Activated CD4-positive, alpha-beta T cell treated with anti-CD3 and anti-CD28 coated beads for 36 hours (primary cell): ENCODE measurements at regions not wholly inside any gene's neighbourhood (a gene's known extent, or its start where the extent isn't known, plus 50 kb on each side); places are given as distances from the start of the nearest gene placed in this dataset.

Experiments
- ATAC-seq: fragments of 200-7000 bp; cut with Tn5 transposase; one replicate; pipeline ENCODE4 v1.10.0; 2021; ENCODE audit warnings: mild to moderate bottlenecking, moderate library complexity
- CTCF ChIA-PET: fragments of 350-600 bp; sonication (Branson Sonifier 250); formaldehyde crosslinking; loops from one replicate; lab custom pipeline; 2021; ENCODE audit warnings: antibody characterized with exemption; lab: Charles Lee
- POLR2A ChIA-PET: fragments of 350-600 bp; sonication (Branson Sonifier 250); formaldehyde crosslinking; loops from one replicate; lab custom pipeline; 2021; ENCODE audit warnings: antibody characterized with exemption, inconsistent platforms; lab: Charles Lee
- DNase-seq: peaks from one replicate; pipeline ENCODE4 v3.0.0-alpha.2; 2020
- H3K27ac Mint-ChIP-seq: one replicate; pipeline ENCODE4 v1.8.0; 2021; ENCODE audit warnings: mixed read lengths
- H3K27me3 Mint-ChIP-seq: one replicate; pipeline ENCODE4 v1.8.0; 2021; ENCODE audit warnings: mixed read lengths
- H3K36me3 Mint-ChIP-seq: one replicate; pipeline ENCODE4 v1.8.0; 2021; ENCODE audit warnings: low read depth, mixed read lengths
- H3K4me1 Mint-ChIP-seq: one replicate; pipeline ENCODE4 v1.8.0; 2021; ENCODE audit warnings: mixed read lengths
- H3K4me3 Mint-ChIP-seq: one replicate; pipeline ENCODE4 v1.8.0; 2021; ENCODE audit warnings: mild to moderate bottlenecking, moderate library complexity, mixed read lengths
- H3K9me3 Mint-ChIP-seq: one replicate; pipeline ENCODE4 v1.8.0; 2021; ENCODE audit warnings: low read depth, mixed read lengths
- intact Hi-C, 2 experiments: fragments of 100-400 bp; cut with DNase I in 1 of 2; cut with micrococcal nuclease in 1 of 2; formaldehyde crosslinking; loops; one replicate each; pipeline versions ENCODE4 v1.14.2 to v1.15.1; 2022 to 2024; cut with DNase I, micrococcal nuclease

GRCh38 chr1:185375583-185375982 lies 58.5 kb upstream of the IVNS1ABP start:
- ATAC-seq (no peak), DNase-seq (no peak)
- Mint-ChIP-seq H3K27ac (no peak overlapping the region), H3K4me1 (peaks cover 13% of the 10 kb centered on the region), H3K36me3 (no peaks in the 10 kb centered on the region), H3K4me3 (no peak overlapping the region), H3K27me3 (no peaks in the 10 kb centered on the region), H3K9me3 (no peaks in the 10 kb centered on the region)
- ChIA-PET POLR2A (no interaction called here), CTCF (no interaction called here)
- intact Hi-C loops: no loop called here

DNA sequence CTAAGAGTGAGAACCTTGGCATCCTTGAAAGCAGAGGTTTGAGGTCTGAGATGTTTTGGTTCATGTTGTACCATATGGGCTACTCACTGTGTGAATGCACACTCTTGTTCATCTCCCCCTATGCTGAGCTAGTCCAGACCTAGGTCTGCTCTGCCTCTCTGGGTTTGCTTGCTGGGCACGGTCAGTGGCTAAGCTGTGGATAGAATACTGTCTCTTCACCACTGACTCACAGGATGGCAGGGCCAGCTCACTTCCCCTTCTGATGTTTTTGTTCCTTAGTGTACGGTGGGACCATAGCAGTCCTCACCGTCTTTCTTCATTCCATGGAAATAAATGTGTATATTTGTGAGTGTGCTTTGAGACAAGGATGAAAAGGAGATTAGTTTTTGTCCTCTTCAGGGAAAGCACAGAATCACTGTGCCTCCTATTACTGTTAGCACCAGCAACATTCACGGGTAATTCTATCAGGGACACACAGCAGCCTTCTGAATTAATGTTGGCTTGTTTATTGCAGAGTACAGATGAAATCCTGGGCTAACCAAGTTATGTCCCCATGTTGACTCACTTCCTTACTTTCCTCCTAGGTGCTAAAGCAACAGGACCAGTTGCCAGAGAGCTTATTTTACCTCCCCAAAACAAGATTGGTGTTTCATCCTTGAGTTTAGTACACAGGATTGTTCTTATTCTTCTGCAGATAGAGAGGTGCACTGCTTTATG lies 56.9 kb upstream of the IVNS1ABP start:
- Mint-ChIP-seq H3K4me1 (peaks cover 13% of the 10 kb centered on the region), H3K9me3 (no peaks in the 10 kb centered on the region), H3K27me3 (no peaks in the 10 kb centered on the region), H3K27ac (peak overlapping the region; percentile 4), H3K36me3 (no peaks in the 10 kb centered on the region), H3K4me3 (no peak overlapping the region)
- CTCF ChIA-PET: no interaction called here
- ATAC-seq: peak; percentile 53
- DNase-seq: no peak
- intact Hi-C loops: no loop called here
- POLR2A ChIA-PET: no interaction called here

- H3K27me3 Mint-ChIP-seq: no peaks in the 10 kb centered on the region
- intact Hi-C loops: no loop called here
- ChIA-PET CTCF (no interaction called here), POLR2A (no interaction called here)
- H3K4me1 Mint-ChIP-seq: peaks cover 13% of the 10 kb centered on the region
- H3K4me3 Mint-ChIP-seq: no peak overlapping the region
- DNase-seq: no peak
- H3K36me3 Mint-ChIP-seq: no peaks in the 10 kb centered on the region
- no peak for ATAC-seq
- no peaks in the 10 kb centered on the region for H3K9me3 Mint-ChIP-seq
- H3K27ac Mint-ChIP-seq: no peak overlapping the region
These were observed 52.7 kb upstream of the IVNS1ABP start for GRCh38 chr1:185369786-185370185.

DNA sequence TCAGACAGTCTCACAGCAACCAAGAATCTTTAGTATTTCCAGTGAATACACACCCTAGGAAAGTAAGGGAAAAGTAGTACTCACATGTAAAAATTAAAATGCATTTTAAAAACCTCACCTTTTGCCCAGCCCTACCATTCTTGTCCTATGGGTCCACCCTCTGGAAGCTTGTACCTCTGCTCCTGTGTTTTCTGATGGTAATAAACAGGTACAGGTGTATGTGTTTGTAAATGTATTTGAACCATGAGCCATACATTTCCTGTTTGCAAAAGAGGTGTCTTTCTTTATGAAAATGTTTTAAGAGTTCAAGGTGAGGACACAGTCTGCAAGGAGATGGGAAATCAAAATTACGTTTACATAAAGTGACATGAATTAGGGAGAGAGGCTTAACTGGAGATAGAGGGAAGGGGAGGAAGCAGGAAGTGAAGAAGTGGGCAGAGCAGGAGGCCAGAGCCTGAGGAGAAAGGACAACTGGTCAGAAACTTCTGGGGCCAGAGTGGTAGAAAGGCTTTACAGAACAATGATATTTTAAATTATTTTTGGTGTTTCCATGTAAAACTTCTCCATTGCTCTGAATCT lies 52.0 kb upstream of the IVNS1ABP start:
- no peaks in the 10 kb centered on the region for H3K36me3 Mint-ChIP-seq
- CTCF ChIA-PET: interaction anchor here (0.6 kb wide), 1 partner anchor 1038 kb away, joined by 3 read pairs; no protein-coding TSS in a partner anchor
- H3K4me1 Mint-ChIP-seq: peaks cover 8% of the 10 kb centered on the region
- H3K4me3 Mint-ChIP-seq: no peak overlapping the region
- ATAC-seq (no peak), DNase-seq (no peak)
- intact Hi-C loops: no loop called here
- no peak overlapping the region for H3K27ac Mint-ChIP-seq
- H3K27me3 Mint-ChIP-seq: no peaks in the 10 kb centered on the region
- POLR2A ChIA-PET: no interaction called here
- H3K9me3 Mint-ChIP-seq: no peaks in the 10 kb centered on the region

GRCh38 chr1:185368313-185368855 lies 51.3 kb upstream of the IVNS1ABP start:
- no peak for ATAC-seq
- H3K9me3 Mint-ChIP-seq: no peaks in the 10 kb centered on the region
- ChIA-PET CTCF (interaction anchor here (0.6 kb wide), 1 partner anchor 1039 kb away, joined by 3 read pairs; no protein-coding TSS in a partner anchor), POLR2A (no interaction called here)
- no peak overlapping the region for H3K27ac Mint-ChIP-seq
- no peak overlapping the region for H3K4me3 Mint-ChIP-seq
- no peaks in the 10 kb centered on the region for H3K27me3 Mint-ChIP-seq
- peaks cover 4% of the 10 kb centered on the region for H3K4me1 Mint-ChIP-seq
- no peaks in the 10 kb centered on the region for H3K36me3 Mint-ChIP-seq
- intact Hi-C loops: no loop called here
- no peak for DNase-seq

GRCh38 chr1:185367218-185367617 lies 50.2 kb upstream of the IVNS1ABP start:
- H3K4me3 Mint-ChIP-seq: no peak overlapping the region
- H3K9me3 Mint-ChIP-seq: no peaks in the 10 kb centered on the region
- intact Hi-C loops: no loop called here
- no peaks in the 10 kb centered on the region for H3K4me1 Mint-ChIP-seq
- H3K36me3 Mint-ChIP-seq: no peaks in the 10 kb centered on the region
- no peak for DNase-seq
- H3K27ac Mint-ChIP-seq: no peak overlapping the region
- no peak for ATAC-seq
- POLR2A ChIA-PET: no interaction called here
- CTCF ChIA-PET: no interaction called here
- H3K27me3 Mint-ChIP-seq: no peaks in the 10 kb centered on the region
